ENCODE measurements at regions not wholly inside any gene's neighbourhood (a gene's known extent, or its start where the extent isn't known, plus 50 kb on each side); places are given as distances from the start of the nearest gene placed in this dataset.

DNA sequence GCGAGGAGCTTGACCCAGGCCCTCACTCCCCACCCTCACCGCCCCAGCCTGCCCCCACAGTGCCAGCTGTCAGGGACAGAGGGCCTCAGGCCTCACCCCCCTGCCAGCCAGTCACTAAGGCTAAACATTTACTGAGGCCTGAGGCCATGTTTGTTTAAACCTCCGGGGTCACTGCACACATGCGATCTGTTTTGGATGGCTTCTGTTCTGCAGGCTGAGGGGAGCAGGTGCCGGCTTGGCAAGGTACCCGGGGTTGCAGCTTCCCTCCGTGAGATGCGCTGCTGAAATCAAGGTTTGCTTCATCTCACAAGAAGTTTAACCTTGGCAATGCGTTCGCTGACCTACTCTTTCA lies 103.3 kb upstream of the BOD1 start (continued):
- TF ChIP-seq RCOR2 (CRISPR knock-in tag; IDR thresholded peaks at IDR 0.05) (peak; percentile 72), HES4 (CRISPR knock-in tag; IDR thresholded peaks at IDR 0.05; ENCODE audit: borderline replicate concordance) (no peak), ZNF543 (CRISPR knock-in tag; IDR thresholded peaks at IDR 0.05) (peak; percentile 51; the same call in 1 of the 2 replicates), POGZ (CRISPR knock-in tag; IDR thresholded peaks at IDR 0.05) (peak; percentile 77), HDAC2 (CRISPR knock-in tag; IDR thresholded peaks at IDR 0.05) (peak; percentile 87), NR2F6 (IDR thresholded peaks at IDR 0.05) (peak; percentile 96), NR2F6 (CRISPR knock-in tag; IDR thresholded peaks at IDR 0.05) (peak; percentile 97), ARNT2 (CRISPR knock-in tag; IDR thresholded peaks at IDR 0.05; ENCODE audit: low read depth) (no peak), EP300 (IDR thresholded peaks at IDR 0.05; ENCODE audit: low read depth in 2 of 2, low read length in 2 of 2) (peak in 1 of 2 experiments; percentile 71; a peak in 2 of 4 replicates), EP300 (CRISPR knock-in tag; IDR thresholded peaks at IDR 0.05; ENCODE audit: borderline replicate concordance) (0 out of 2 replicates have a peak, but pooled peaks have one; percentile 15), ZBTB3 (CRISPR knock-in tag; IDR thresholded peaks at IDR 0.05; ENCODE audit: borderline replicate concordance, low read depth) (0 out of 2 replicates have a peak, but pooled peaks have one; percentile 33), HOXD1 (CRISPR knock-in tag; IDR thresholded peaks at IDR 0.05) (0 out of 2 replicates have a peak, but pooled peaks have one; percentile 39), HNRNPK (IDR thresholded peaks at IDR 0.05; ENCODE audit: low read depth, low read length, poor library complexity, severe bottlenecking) (no peak), ZNF782 (CRISPR knock-in tag; IDR thresholded peaks at IDR 0.05; ENCODE audit: borderline replicate concordance) (peak; percentile 45; the same call in 1 of the 2 replicates), ZSCAN31 (CRISPR knock-in tag; IDR thresholded peaks at IDR 0.05; ENCODE audit: low read depth) (0 out of 2 replicates have a peak, but pooled peaks have one; percentile 53), SMYD3 (CRISPR knock-in tag; IDR thresholded peaks at IDR 0.05) (no peak)
- TF ChIP-seq, protein P1, sequence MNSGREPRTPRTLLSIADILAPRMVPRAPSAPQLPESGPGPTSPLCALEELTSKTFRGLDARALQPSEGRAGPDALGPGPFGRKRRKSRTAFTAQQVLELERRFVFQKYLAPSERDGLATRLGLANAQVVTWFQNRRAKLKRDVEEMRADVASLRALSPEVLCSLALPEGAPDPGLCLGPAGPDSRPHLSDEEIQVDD (CRISPR knock-in tag; IDR thresholded peaks at IDR 0.05; ENCODE audit: borderline replicate concordance), result no peak
- TF ChIP-seq, protein P2, sequence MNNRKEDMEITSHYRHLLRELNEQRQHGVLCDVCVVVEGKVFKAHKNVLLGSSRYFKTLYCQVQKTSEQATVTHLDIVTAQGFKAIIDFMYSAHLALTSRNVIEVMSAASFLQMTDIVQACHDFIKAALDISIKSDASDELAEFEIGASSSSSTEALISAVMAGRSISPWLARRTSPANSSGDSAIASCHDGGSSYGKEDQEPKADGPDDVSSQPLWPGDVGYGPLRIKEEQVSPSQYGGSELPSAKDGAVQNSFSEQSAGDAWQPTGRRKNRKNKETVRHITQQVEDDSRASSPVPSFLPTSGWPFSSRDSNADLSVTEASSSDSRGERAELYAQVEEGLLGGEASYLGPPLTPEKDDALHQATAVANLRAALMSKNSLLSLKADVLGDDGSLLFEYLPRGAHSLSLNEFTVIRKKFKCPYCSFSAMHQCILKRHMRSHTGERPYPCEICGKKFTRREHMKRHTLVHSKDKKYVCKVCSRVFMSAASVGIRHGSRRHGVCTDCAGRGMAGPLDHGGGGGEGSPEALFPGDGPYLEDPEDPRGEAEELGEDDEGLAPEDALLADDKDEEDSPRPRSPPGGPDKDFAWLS (CRISPR knock-in tag; IDR thresholded peaks at IDR 0.05; ENCODE audit: borderline replicate concordance), result peak; percentile 80; the same call in 1 of the 2 replicates
- TF ChIP-seq, protein P3, sequence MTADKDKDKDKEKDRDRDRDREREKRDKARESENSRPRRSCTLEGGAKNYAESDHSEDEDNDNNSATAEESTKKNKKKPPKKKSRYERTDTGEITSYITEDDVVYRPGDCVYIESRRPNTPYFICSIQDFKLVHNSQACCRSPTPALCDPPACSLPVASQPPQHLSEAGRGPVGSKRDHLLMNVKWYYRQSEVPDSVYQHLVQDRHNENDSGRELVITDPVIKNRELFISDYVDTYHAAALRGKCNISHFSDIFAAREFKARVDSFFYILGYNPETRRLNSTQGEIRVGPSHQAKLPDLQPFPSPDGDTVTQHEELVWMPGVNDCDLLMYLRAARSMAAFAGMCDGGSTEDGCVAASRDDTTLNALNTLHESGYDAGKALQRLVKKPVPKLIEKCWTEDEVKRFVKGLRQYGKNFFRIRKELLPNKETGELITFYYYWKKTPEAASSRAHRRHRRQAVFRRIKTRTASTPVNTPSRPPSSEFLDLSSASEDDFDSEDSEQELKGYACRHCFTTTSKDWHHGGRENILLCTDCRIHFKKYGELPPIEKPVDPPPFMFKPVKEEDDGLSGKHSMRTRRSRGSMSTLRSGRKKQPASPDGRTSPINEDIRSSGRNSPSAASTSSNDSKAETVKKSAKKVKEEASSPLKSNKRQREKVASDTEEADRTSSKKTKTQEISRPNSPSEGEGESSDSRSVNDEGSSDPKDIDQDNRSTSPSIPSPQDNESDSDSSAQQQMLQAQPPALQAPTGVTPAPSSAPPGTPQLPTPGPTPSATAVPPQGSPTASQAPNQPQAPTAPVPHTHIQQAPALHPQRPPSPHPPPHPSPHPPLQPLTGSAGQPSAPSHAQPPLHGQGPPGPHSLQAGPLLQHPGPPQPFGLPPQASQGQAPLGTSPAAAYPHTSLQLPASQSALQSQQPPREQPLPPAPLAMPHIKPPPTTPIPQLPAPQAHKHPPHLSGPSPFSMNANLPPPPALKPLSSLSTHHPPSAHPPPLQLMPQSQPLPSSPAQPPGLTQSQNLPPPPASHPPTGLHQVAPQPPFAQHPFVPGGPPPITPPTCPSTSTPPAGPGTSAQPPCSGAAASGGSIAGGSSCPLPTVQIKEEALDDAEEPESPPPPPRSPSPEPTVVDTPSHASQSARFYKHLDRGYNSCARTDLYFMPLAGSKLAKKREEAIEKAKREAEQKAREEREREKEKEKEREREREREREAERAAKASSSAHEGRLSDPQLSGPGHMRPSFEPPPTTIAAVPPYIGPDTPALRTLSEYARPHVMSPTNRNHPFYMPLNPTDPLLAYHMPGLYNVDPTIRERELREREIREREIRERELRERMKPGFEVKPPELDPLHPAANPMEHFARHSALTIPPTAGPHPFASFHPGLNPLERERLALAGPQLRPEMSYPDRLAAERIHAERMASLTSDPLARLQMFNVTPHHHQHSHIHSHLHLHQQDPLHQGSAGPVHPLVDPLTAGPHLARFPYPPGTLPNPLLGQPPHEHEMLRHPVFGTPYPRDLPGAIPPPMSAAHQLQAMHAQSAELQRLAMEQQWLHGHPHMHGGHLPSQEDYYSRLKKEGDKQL (CRISPR knock-in tag; IDR thresholded peaks at IDR 0.05; ENCODE audit: low read depth), result 0 out of 2 replicates have a peak, but pooled peaks have one; percentile 62
- TF ChIP-seq, protein P4, sequence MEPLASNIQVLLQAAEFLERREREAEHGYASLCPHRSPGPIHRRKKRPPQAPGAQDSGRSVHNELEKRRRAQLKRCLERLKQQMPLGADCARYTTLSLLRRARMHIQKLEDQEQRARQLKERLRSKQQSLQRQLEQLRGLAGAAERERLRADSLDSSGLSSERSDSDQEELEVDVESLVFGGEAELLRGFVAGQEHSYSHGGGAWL (CRISPR knock-in tag; IDR thresholded peaks at IDR 0.05), result no peak
- TF ChIP-seq, protein P5, sequence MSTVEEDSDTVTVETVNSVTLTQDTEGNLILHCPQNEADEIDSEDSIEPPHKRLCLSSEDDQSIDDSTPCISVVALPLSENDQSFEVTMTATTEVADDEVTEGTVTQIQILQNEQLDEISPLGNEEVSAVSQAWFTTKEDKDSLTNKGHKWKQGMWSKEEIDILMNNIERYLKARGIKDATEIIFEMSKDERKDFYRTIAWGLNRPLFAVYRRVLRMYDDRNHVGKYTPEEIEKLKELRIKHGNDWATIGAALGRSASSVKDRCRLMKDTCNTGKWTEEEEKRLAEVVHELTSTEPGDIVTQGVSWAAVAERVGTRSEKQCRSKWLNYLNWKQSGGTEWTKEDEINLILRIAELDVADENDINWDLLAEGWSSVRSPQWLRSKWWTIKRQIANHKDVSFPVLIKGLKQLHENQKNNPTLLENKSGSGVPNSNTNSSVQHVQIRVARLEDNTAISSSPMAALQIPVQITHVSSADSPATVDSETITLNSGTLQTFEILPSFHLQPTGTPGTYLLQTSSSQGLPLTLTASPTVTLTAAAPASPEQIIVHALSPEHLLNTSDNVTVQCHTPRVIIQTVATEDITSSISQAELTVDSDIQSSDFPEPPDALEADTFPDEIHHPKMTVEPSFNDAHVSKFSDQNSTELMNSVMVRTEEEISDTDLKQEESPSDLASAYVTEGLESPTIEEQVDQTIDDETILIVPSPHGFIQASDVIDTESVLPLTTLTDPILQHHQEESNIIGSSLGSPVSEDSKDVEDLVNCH (CRISPR knock-in tag; IDR thresholded peaks at IDR 0.05), result no peak

All from HepG2 (cell line).